ENCODE measurements at regions not wholly inside any gene's neighbourhood (a gene's known extent, or its start where the extent isn't known, plus 50 kb on each side); places are given as distances from the start of the nearest gene placed in this dataset.

DNA sequence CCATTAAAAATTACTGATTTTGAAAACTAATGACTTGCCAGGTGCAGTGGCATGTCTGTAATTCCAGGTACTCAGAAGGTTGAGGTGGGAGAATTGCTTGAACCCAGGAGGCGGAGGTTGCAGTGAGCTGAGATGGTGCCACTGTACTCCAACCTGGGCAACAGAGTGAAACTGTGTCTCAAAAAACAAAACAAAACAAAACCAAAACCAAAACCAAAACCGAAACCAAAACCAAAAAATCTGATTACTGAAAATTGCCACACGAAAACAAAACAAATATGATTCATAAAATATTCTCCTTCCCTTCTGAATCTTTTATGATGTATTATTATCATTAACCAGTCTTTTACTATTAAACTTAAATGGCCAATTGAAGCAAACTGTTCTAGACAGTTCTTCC is 74.1 kb downstream of the SERINC2 start:
- Histone ChIP-seq H3K4me3 (replicated peaks in 1 of 3; ENCODE audit: insufficient read depth in 1 of 3, low read depth in 1 of 3, low read length in 3 of 3) (no peak overlapping the region), H3K79me2 (ENCODE audit: control insufficient read depth, insufficient read depth, low read length) (no peaks in the 10 kb centered on the region), H4K20me1 (replicated peaks; ENCODE audit: control insufficient read depth, extremely low read depth, insufficient read depth, low read length) (no peaks in the 10 kb centered on the region), H2AFZ (ENCODE audit: low read depth, low read length) (no peak overlapping the region), H3K27me3 (ENCODE audit: control insufficient read depth in 2 of 2, insufficient read depth in 2 of 2, low read length in 2 of 2) (peaks cover 4 to 12% of the 10 kb centered on the region in 2 experiments), H3K4me1 (ENCODE audit: control insufficient read depth, extremely low read depth, insufficient read depth, low read length) (no peaks in the 10 kb centered on the region), H3K9me3 (replicated peaks; ENCODE audit: control insufficient read depth, insufficient read depth, low read length) (no peaks in the 10 kb centered on the region), H3K9ac (replicated peaks; ENCODE audit: extremely low read depth, insufficient read depth, low read length) (no peak overlapping the region), H3K27ac (ENCODE audit: insufficient read depth, low read depth, low read length) (no peak overlapping the region), H3K9me1 (replicated peaks; ENCODE audit: control insufficient read depth, extremely low read depth, insufficient read depth, low read length) (no peaks in the 10 kb centered on the region), H3K36me3 (ENCODE audit: control insufficient read depth in 2 of 2, extremely low read depth in 1 of 2, insufficient read depth in 2 of 2, low read length in 2 of 2) (no peaks in the 10 kb centered on the region), H3K4me2 (ENCODE audit: insufficient read depth, low read length) (no peak overlapping the region)
- intact Hi-C loops (cut with micrococcal nuclease) (no loop called here), dilution Hi-C loops (cut with MboI; ENCODE audit: extremely low pct_ligation_motif_present, low sequenced_read_pairs) (no loop called here)
- DNase-seq (ENCODE audit: low read depth, low spot score) (no peak), FAIRE-seq (no peak)
- TF ChIP-seq POLR2A (IDR thresholded peaks at IDR 0.05; ENCODE audit: low read depth, low read length) (no peak), MYC (IDR thresholded peaks at IDR 0.05; ENCODE audit: low read depth, low read length) (no peak), CTCF (IDR thresholded peaks at IDR 0.05; ENCODE audit: extremely low read depth in 1 of 2, insufficient read depth in 1 of 2, low read depth in 1 of 2, low read length in 2 of 2) (no peak), EZH2 (IDR thresholded peaks at IDR 0.05; ENCODE audit: borderline replicate concordance, low read depth, low read length, severe bottlenecking) (no peak), JUN (IDR thresholded peaks at IDR 0.05; ENCODE audit: borderline replicate concordance, insufficient read depth, insufficient read length, low read depth) (no peak), POLR2AphosphoS5 (IDR thresholded peaks at IDR 0.05; ENCODE audit: insufficient read depth, low read depth, low read length) (no peak), MAX (IDR thresholded peaks at IDR 0.05; ENCODE audit: insufficient read depth, insufficient read length) (no peak), FOS (IDR thresholded peaks at IDR 0.05; ENCODE audit: borderline replicate concordance, insufficient read depth, low read length) (no peak), GATA2 (IDR thresholded peaks at IDR 0.05; ENCODE audit: insufficient read depth, insufficient read length, low read depth, low read length) (no peak)
- ChIA-PET POLR2A (no interaction called here), CTCF (interaction anchor here (1.5 kb wide), 1 partner anchor 62 kb away, joined by 5 read pairs; no protein-coding TSS in a partner anchor)
- no TSS peak for BruUV-seq (replicated peaks)
